Fibroblast of lung (primary cell): ENCODE measurements at regions not wholly inside any gene's neighbourhood (a gene's known extent, or its start where the extent isn't known, plus 50 kb on each side); places are given as distances from the start of the nearest gene placed in this dataset.

ENCODE experiments used
- DNase-seq, 2 donors: peaks; one replicate each; pipeline versions ENCODE4 v3.0.0 to v3.0.0-alpha.2; 2010; ENCODE audit warnings: low read depth in 2 of 2
- H2AFZ ChIP-seq: 2 replicates; pipeline ENCODE4 v1.5.1; 2012; ENCODE audit warnings: low read length, control low read depth, inconsistent platforms
- H3K27ac ChIP-seq: 2 replicates; pipeline ENCODE4 v1.5.1; 2011; ENCODE audit warnings: low read length, control low read depth; ENCODE audit not compliant: insufficient read depth
- H3K27me3 ChIP-seq: 2 replicates; pipeline ENCODE4 v1.5.1; 2011; ENCODE audit warnings: mild to moderate bottlenecking, low read length; ENCODE audit not compliant: control insufficient read depth, insufficient read depth
- H3K36me3 ChIP-seq: 2 replicates; pipeline ENCODE4 v1.5.1; 2011; ENCODE audit warnings: low read length; ENCODE audit not compliant: control insufficient read depth, insufficient read depth
- H3K4me1 ChIP-seq: 2 replicates; pipeline ENCODE4 v1.5.1; 2011; ENCODE audit warnings: low read length; ENCODE audit not compliant: control insufficient read depth, insufficient read depth; ENCODE audit errors: extremely low read depth
- H3K4me2 ChIP-seq: 2 replicates; pipeline ENCODE4 v1.5.1; 2011; ENCODE audit warnings: low read length, control low read depth; ENCODE audit not compliant: insufficient read depth; ENCODE audit errors: extremely low read depth
- H3K4me3 ChIP-seq, 4 experiments: fragments of 200-600 bp in 1 of 4; sonication (generic) in 1 of 4; replicated peaks in 1 of 4; 2 replicates each; pipeline ENCODE4 v1.5.1; 2011 to 2016; ENCODE audit warnings: low read length in 4 of 4, low read depth in 3 of 4, mild to moderate bottlenecking in 3 of 4, control low read depth in 2 of 4, inconsistent platforms in 1 of 4, mixed read lengths in 1 of 4; ENCODE audit not compliant: insufficient read depth in 1 of 4; ENCODE audit errors: control extremely low read depth in 1 of 4
- H3K79me2 ChIP-seq: 2 replicates; pipeline ENCODE4 v1.5.1; 2012; ENCODE audit warnings: mild to moderate bottlenecking, low read length, inconsistent platforms; ENCODE audit not compliant: control insufficient read depth, insufficient read depth
- H3K9ac ChIP-seq: 2 replicates; pipeline ENCODE4 v1.5.1; 2011; ENCODE audit warnings: mild to moderate bottlenecking, low read length, control low read depth; ENCODE audit not compliant: insufficient read depth
- H3K9me3 ChIP-seq: 2 replicates; pipeline ENCODE4 v1.5.1; 2012; ENCODE audit warnings: low read depth, low read length; ENCODE audit not compliant: control insufficient read depth, insufficient read depth
- H4K20me1 ChIP-seq: 2 replicates; pipeline ENCODE4 v1.5.1; 2011; ENCODE audit warnings: low read length; ENCODE audit not compliant: control insufficient read depth, insufficient read depth; ENCODE audit errors: extremely low read depth
- EZH2 ChIP-seq: IDR thresholded peaks from 2 replicates; pipeline ENCODE4 v1.5.1; 2012; ENCODE audit warnings: low read length, control low read depth, mild to moderate bottlenecking; ENCODE audit errors: missing control alignments
- TF ChIP-seq, protein P1 (sequence below), 2 donors: IDR thresholded peaks in 1 of 2; conservative IDR thresholded peaks in 1 of 2; 1 replicate in 1 of 2; 2 replicates in 1 of 2; pipeline ENCODE4 v1.5.1; 2011 to 2012; ENCODE audit warnings: low read length in 2 of 2, control low read depth in 1 of 2, inconsistent platforms in 1 of 2, low read depth in 1 of 2, mild to moderate bottlenecking in 1 of 2

DNA sequence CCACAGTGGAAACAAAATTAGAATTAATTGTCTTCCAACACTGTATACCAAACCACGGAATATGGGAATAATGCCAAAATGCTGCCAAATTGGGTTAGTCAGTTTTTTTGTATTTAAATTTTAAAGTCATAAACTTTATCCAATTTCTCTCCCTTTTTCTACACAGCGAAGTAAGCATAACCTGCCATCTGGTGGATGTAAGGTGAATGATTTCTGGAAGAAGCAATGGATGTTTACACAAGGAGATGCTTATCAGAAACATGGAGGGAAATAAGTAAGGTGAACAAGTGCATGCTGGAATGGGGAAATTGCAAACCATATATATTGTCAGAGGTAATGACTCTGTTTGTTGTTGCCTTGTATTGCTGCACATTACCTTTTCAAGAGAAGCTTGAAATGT, 691.9 kb downstream of the TECRL start:
- TF ChIP-seq EZH2 = no peak
- TF ChIP-seq, protein P1, sequence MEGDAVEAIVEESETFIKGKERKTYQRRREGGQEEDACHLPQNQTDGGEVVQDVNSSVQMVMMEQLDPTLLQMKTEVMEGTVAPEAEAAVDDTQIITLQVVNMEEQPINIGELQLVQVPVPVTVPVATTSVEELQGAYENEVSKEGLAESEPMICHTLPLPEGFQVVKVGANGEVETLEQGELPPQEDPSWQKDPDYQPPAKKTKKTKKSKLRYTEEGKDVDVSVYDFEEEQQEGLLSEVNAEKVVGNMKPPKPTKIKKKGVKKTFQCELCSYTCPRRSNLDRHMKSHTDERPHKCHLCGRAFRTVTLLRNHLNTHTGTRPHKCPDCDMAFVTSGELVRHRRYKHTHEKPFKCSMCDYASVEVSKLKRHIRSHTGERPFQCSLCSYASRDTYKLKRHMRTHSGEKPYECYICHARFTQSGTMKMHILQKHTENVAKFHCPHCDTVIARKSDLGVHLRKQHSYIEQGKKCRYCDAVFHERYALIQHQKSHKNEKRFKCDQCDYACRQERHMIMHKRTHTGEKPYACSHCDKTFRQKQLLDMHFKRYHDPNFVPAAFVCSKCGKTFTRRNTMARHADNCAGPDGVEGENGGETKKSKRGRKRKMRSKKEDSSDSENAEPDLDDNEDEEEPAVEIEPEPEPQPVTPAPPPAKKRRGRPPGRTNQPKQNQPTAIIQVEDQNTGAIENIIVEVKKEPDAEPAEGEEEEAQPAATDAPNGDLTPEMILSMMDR (conservative IDR thresholded peaks at IDR 0.05 in 1 of 2, IDR thresholded peaks at IDR 0.05 in 1 of 2; ENCODE audit: low read depth in 1 of 2, low read length in 2 of 2) = no peak
- Histone ChIP-seq H3K9ac (no peak overlapping the region), H2AFZ (no peak overlapping the region), H3K4me1 (no peaks in the 10 kb centered on the region), H3K27me3 (no peaks in the 10 kb centered on the region), H3K4me2 (no peak overlapping the region), H3K36me3 (no peaks in the 10 kb centered on the region), H3K27ac (no peak overlapping the region), H3K79me2 (no peaks in the 10 kb centered on the region), H3K9me3 (no peaks in the 10 kb centered on the region), H3K4me3 (no peak overlapping the region), H4K20me1 (no peaks in the 10 kb centered on the region)
- DNase-seq = no peak

DNA sequence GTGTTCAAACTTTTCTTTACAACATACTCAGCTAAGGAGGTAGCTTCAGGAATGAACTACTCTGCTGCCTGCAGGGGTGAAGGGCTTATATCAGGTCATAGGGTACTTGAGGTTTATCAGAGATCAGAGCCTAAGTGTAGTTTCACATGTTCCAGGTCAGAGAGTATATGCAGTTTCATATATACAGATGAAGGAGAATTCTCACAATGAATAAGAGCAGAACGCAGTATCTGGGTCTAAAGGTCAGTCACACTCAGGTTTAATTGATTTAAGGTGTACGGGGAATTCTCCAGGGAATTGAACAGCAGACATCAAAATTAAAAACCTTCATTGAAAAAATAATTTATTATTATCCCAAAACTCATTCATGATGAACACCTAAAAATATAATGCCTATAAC, 700.6 kb downstream of the TECRL start:
- H3K36me3 ChIP-seq = no peaks in the 10 kb centered on the region

DNA sequence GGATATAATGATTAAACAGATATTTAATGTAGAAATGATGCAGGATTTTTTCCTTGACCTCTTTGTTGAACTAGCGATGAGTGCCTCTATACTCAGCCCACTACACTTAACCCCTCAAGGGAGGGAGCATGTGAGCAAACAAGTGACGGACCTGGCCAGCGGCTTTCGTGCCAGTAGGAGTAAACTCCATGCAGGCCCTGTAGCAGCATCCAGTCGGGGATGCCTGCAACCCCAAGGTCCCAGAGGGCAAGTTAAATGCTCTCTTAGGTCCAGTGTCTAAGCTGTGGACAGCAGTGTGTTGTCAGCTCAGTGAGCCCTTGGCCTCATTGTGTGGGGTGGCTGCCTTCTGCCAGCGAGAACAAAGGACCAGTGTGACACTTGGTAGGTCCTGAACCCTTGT, 708.7 kb downstream of the TECRL start:
- TF ChIP-seq EZH2 = no peak
- TF ChIP-seq, protein P1 (conservative IDR thresholded peaks at IDR 0.05 in 1 of 2, IDR thresholded peaks at IDR 0.05 in 1 of 2; ENCODE audit: low read depth in 1 of 2, low read length in 2 of 2) = no peak
- no peak overlapping the region for H3K4me2 ChIP-seq
- DNase-seq = no peak
- no peak overlapping the region for H3K4me3 ChIP-seq
- H3K79me2 ChIP-seq = no peaks in the 10 kb centered on the region
- H2AFZ ChIP-seq = no peak overlapping the region
- no peak overlapping the region for H3K9ac ChIP-seq
- no peak overlapping the region for H3K27ac ChIP-seq
- H3K9me3 ChIP-seq = no peaks in the 10 kb centered on the region
- no peaks in the 10 kb centered on the region for H3K27me3 ChIP-seq
- no peaks in the 10 kb centered on the region for H3K4me1 ChIP-seq
- no peaks in the 10 kb centered on the region for H4K20me1 ChIP-seq
- no peaks in the 10 kb centered on the region for H3K36me3 ChIP-seq

More for the DNA sequence above, 700.6 kb downstream of the TECRL start:
- Histone ChIP-seq H3K4me3 (no peak overlapping the region), H4K20me1 (no peaks in the 10 kb centered on the region), H3K9me3 (no peaks in the 10 kb centered on the region), H2AFZ (no peak overlapping the region), H3K4me1 (no peaks in the 10 kb centered on the region), H3K27me3 (no peaks in the 10 kb centered on the region), H3K9ac (no peak overlapping the region), H3K27ac (no peak overlapping the region), H3K4me2 (no peak overlapping the region), H3K79me2 (no peaks in the 10 kb centered on the region)
- DNase-seq = no peak
- TF ChIP-seq EZH2 = no peak
- TF ChIP-seq, protein P1 (conservative IDR thresholded peaks at IDR 0.05 in 1 of 2, IDR thresholded peaks at IDR 0.05 in 1 of 2; ENCODE audit: low read depth in 1 of 2, low read length in 2 of 2) = no peak
